ENCODE measurements at regions not wholly inside any gene's neighbourhood (a gene's known extent, or its start where the extent isn't known, plus 50 kb on each side); places are given as distances from the start of the nearest gene placed in this dataset.

DNA sequence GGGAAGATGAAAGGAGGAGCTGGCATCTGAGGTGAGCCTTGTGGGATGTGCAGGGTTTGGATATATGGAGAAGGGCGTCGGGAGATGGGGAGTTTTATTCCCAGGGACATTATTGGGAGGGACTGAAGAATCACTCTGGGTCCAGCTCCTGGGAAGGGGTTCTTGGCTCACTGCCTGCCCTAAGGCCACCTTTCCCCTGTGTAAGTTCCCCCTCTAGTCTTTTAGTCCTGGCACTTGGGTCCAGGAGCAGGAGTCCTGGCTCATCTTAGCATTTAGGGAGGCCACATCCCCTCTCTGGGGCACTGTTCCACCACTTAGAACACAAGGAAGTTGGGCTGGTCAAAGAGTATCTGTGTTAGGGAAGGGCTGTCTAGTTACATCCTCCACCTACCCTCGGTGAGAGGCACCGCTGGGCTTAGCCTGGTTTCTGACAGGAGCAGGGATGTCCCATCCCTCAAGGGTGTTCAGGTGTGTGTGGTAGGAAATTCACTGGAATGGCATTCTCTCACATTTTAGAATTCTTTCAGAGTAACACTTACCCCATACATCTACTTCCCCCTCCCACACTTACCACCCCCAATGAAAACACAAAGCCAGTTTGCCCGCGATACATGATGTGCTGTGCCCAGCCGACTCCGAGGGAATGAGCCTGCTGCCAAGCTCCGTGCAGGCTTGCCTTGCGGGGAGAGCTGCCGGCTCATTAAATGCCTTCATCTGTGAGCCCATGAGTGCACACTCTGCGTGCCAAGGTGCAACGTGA lies 86.7 kb downstream of the FAM43A start:
- intact Hi-C loops (cut with DNase I): no loop called here
- peak overlapping the region in 1 of 2 donors; percentile 29 for H3K4me3 ChIP-seq
- TF ChIP-seq, protein P1, sequence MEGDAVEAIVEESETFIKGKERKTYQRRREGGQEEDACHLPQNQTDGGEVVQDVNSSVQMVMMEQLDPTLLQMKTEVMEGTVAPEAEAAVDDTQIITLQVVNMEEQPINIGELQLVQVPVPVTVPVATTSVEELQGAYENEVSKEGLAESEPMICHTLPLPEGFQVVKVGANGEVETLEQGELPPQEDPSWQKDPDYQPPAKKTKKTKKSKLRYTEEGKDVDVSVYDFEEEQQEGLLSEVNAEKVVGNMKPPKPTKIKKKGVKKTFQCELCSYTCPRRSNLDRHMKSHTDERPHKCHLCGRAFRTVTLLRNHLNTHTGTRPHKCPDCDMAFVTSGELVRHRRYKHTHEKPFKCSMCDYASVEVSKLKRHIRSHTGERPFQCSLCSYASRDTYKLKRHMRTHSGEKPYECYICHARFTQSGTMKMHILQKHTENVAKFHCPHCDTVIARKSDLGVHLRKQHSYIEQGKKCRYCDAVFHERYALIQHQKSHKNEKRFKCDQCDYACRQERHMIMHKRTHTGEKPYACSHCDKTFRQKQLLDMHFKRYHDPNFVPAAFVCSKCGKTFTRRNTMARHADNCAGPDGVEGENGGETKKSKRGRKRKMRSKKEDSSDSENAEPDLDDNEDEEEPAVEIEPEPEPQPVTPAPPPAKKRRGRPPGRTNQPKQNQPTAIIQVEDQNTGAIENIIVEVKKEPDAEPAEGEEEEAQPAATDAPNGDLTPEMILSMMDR (IDR thresholded peaks at IDR 0.05): no peak

DNA sequence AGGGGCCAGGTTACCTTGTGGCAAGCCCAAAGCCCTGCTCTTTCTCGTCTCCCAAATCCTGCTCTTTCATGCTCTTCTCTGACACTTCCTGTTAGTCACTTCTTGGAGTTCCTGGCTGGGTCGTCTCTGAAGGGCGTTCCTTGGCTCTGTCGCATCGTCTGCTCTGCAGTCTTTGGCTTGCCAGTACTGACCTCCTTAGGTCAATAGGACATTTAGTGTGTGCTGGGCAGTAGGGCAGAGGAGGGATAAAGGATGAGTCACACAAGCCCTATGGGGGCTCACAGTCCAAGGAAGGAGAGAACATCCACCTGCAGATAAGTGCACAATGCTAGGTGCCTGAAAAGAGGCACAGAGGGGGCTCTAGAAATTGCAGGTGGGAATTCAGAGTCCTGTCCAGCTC lies 87.5 kb downstream of the FAM43A start:
- intact Hi-C loops (cut with DNase I): no loop called here

More for the DNA sequence above, 86.7 kb downstream of the FAM43A start:
- no peak for DNase-seq (ENCODE audit: low spot score in 2 of 2)
- Histone ChIP-seq H3K4me1 (peaks cover 0 to 9% of the 10 kb centered on the region in 2 donors), H3K36me3 (no peaks in the 10 kb centered on the region), H3K9me3 (no peaks in the 10 kb centered on the region), H3K27ac (no peak overlapping the region), H3K27me3 (no peaks in the 10 kb centered on the region)

DNA sequence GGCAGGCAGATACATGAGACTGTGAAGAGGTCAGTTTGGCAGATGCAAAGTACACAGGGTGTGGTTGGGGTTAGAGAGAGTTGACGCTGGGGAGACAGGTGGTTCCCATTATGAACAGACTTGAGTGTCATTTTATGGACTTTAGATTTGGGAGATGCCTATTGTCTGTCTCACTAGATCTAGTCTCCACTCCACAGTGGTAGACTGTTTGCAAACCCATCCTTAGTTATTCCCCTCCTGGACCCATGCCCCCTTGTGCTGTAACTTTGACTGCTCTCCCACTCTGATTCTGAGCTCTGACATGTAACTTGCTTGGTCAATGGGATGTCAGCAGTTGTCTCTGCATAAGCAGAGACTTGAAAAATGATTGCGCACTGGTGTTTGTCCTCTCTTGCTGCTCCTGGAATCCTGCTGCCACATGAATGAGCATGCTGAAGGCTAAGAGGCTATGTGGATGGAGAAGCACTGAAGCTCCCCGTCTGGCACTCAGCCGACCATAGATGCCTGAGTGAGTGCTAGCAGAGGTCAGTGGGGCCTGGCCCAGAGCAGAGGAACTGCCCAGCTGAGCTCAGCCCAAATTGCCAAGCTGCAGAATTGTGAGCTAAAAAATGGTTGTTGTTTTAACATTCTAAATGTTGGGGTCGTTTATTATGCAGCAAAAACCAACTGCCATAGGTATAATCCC lies 88.2 kb downstream of the FAM43A start:
- intact Hi-C loops (cut with DNase I): no loop called here
- peaks cover 0 to 9% of the 10 kb centered on the region in 2 donors for H3K4me1 ChIP-seq
- H3K27ac ChIP-seq: no peak overlapping the region
- TF ChIP-seq, protein P1 (IDR thresholded peaks at IDR 0.05): no peak
- no peaks in the 10 kb centered on the region for H3K9me3 ChIP-seq
- no peak for DNase-seq (ENCODE audit: low spot score in 2 of 2)
- H3K27me3 ChIP-seq: no peaks in the 10 kb centered on the region
- no peak overlapping the region for H3K4me3 ChIP-seq
- no peaks in the 10 kb centered on the region for H3K36me3 ChIP-seq

More for the DNA sequence above, 87.5 kb downstream of the FAM43A start:
- Histone ChIP-seq H3K4me3 (peak overlapping the region in 1 of 2 donors; percentile 29), H3K27me3 (no peaks in the 10 kb centered on the region), H3K36me3 (no peaks in the 10 kb centered on the region), H3K9me3 (no peaks in the 10 kb centered on the region), H3K4me1 (peaks cover 0 to 9% of the 10 kb centered on the region in 2 donors), H3K27ac (no peak overlapping the region)
- DNase-seq (ENCODE audit: low spot score in 2 of 2): peak in 1 of 2 donors; percentile 77
- TF ChIP-seq, protein P1 (IDR thresholded peaks at IDR 0.05): no peak

DNA sequence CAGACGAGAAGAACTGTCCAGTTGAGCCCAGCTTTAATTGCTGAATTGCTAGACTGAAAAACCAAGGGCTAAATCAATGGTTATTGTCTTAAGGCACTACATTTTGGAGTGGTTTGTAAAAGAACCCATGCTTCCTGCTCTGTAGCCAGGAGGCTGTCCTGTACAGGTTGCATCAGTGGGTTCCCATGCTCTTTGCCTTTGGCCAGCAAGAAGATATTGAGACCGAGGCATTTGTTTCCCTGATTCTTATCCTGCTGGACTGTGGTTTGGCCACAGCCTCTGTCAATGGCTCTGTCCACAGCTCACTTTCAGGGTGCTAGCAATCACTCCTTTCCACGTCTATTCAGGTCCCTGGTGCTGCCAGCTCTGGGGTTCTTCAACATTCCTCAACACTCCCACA lies 89.6 kb downstream of the FAM43A start:
- H3K27ac ChIP-seq: no peak overlapping the region
- TF ChIP-seq, protein P1 (IDR thresholded peaks at IDR 0.05): no peak
- no peaks in the 10 kb centered on the region for H3K36me3 ChIP-seq
- intact Hi-C loops (cut with DNase I): no loop called here
- H3K27me3 ChIP-seq: no peaks in the 10 kb centered on the region
- no peaks in the 10 kb centered on the region for H3K9me3 ChIP-seq
- no peak overlapping the region for H3K4me3 ChIP-seq
- peaks cover 0 to 9% of the 10 kb centered on the region in 2 donors for H3K4me1 ChIP-seq
- DNase-seq (ENCODE audit: low spot score in 2 of 2): no peak

DNA sequence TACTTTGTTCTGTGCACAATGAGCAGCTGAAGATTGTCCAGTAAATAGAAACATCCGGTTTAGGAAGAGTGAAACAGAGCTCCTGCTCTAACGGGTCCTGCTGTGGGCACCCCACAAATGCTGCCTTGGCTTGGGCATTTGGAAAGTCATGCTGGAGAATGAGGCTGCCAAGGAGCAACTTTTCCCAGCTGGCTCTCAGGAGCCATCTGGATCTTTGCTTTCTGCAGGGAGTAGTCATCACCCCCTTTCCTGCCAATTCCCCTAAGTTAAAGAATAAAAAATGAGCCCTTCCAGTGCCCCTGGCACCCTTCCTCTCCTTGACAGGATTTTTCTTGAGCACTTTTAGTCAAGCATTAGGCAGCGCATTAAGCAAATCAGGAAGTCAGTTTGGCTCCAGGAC lies 90.0 kb downstream of the FAM43A start:
- no peaks in the 10 kb centered on the region for H3K36me3 ChIP-seq

More for the DNA sequence above, 90.0 kb downstream of the FAM43A start:
- Histone ChIP-seq H3K9me3 (no peaks in the 10 kb centered on the region), H3K4me3 (no peak overlapping the region), H3K27ac (no peak overlapping the region), H3K4me1 (peaks cover 0 to 9% of the 10 kb centered on the region in 2 donors), H3K27me3 (no peaks in the 10 kb centered on the region)
- intact Hi-C loops (cut with DNase I): no loop called here
- TF ChIP-seq, protein P1 (IDR thresholded peaks at IDR 0.05): no peak
- DNase-seq (ENCODE audit: low spot score in 2 of 2): no peak

Data from ascending aorta (tissue), 2 donors.